Fibroblast of lung (primary cell): ENCODE measurements at regions not wholly inside any gene's neighbourhood (a gene's known extent, or its start where the extent isn't known, plus 50 kb on each side); places are given as distances from the start of the nearest gene placed in this dataset.

Experiments
- DNase-seq, 2 donors: peaks; one replicate each; pipeline versions ENCODE4 v3.0.0 to v3.0.0-alpha.2; 2010; ENCODE audit warnings: low read depth in 2 of 2
- H2AFZ ChIP-seq: 2 replicates; pipeline ENCODE4 v1.5.1; 2012; ENCODE audit warnings: low read length, control low read depth, inconsistent platforms
- H3K27ac ChIP-seq: 2 replicates; pipeline ENCODE4 v1.5.1; 2011; ENCODE audit warnings: low read length, control low read depth; ENCODE audit not compliant: insufficient read depth
- H3K27me3 ChIP-seq: 2 replicates; pipeline ENCODE4 v1.5.1; 2011; ENCODE audit warnings: mild to moderate bottlenecking, low read length; ENCODE audit not compliant: control insufficient read depth, insufficient read depth
- H3K36me3 ChIP-seq: 2 replicates; pipeline ENCODE4 v1.5.1; 2011; ENCODE audit warnings: low read length; ENCODE audit not compliant: control insufficient read depth, insufficient read depth
- H3K4me1 ChIP-seq: 2 replicates; pipeline ENCODE4 v1.5.1; 2011; ENCODE audit warnings: low read length; ENCODE audit not compliant: control insufficient read depth, insufficient read depth; ENCODE audit errors: extremely low read depth
- H3K4me2 ChIP-seq: 2 replicates; pipeline ENCODE4 v1.5.1; 2011; ENCODE audit warnings: low read length, control low read depth; ENCODE audit not compliant: insufficient read depth; ENCODE audit errors: extremely low read depth
- H3K4me3 ChIP-seq, 4 experiments: fragments of 200-600 bp in 1 of 4; sonication (generic) in 1 of 4; replicated peaks in 1 of 4; 2 replicates each; pipeline ENCODE4 v1.5.1; 2011 to 2016; ENCODE audit warnings: low read length in 4 of 4, low read depth in 3 of 4, mild to moderate bottlenecking in 3 of 4, control low read depth in 2 of 4, inconsistent platforms in 1 of 4, mixed read lengths in 1 of 4; ENCODE audit not compliant: insufficient read depth in 1 of 4; ENCODE audit errors: control extremely low read depth in 1 of 4
- H3K79me2 ChIP-seq: 2 replicates; pipeline ENCODE4 v1.5.1; 2012; ENCODE audit warnings: mild to moderate bottlenecking, low read length, inconsistent platforms; ENCODE audit not compliant: control insufficient read depth, insufficient read depth
- H3K9ac ChIP-seq: 2 replicates; pipeline ENCODE4 v1.5.1; 2011; ENCODE audit warnings: mild to moderate bottlenecking, low read length, control low read depth; ENCODE audit not compliant: insufficient read depth
- H3K9me3 ChIP-seq: 2 replicates; pipeline ENCODE4 v1.5.1; 2012; ENCODE audit warnings: low read depth, low read length; ENCODE audit not compliant: control insufficient read depth, insufficient read depth
- H4K20me1 ChIP-seq: 2 replicates; pipeline ENCODE4 v1.5.1; 2011; ENCODE audit warnings: low read length; ENCODE audit not compliant: control insufficient read depth, insufficient read depth; ENCODE audit errors: extremely low read depth
- CTCF ChIP-seq, 2 donors: IDR thresholded peaks in 1 of 2; conservative IDR thresholded peaks in 1 of 2; 1 replicate in 1 of 2; 2 replicates in 1 of 2; pipeline ENCODE4 v1.5.1; 2011 to 2012; ENCODE audit warnings: low read length in 2 of 2, control low read depth in 1 of 2, inconsistent platforms in 1 of 2, low read depth in 1 of 2, mild to moderate bottlenecking in 1 of 2
- EZH2 ChIP-seq: IDR thresholded peaks from 2 replicates; pipeline ENCODE4 v1.5.1; 2012; ENCODE audit warnings: low read length, control low read depth, mild to moderate bottlenecking; ENCODE audit errors: missing control alignments

GRCh38 chr2:12317814-12318426, 398.8 kb upstream of the TRIB2 start:
- Histone ChIP-seq H3K4me1 (peaks cover 18% of the 10 kb centered on the region), H2AFZ (no peak overlapping the region)
- TF ChIP-seq CTCF (conservative IDR thresholded peaks at IDR 0.05 in 1 of 2, IDR thresholded peaks at IDR 0.05 in 1 of 2; ENCODE audit: low read depth in 1 of 2, low read length in 2 of 2): no peak
- no peak for TF ChIP-seq EZH2

GRCh38 chr2:12318427-12319057, 398.2 kb upstream of the TRIB2 start:
- DNase-seq: peak in 1 of 2 donors; percentile 98
- Histone ChIP-seq H3K79me2 (no peaks in the 10 kb centered on the region), H3K36me3 (no peaks in the 10 kb centered on the region), H2AFZ (no peak overlapping the region), H3K27me3 (no peaks in the 10 kb centered on the region), H3K4me3 (no peak overlapping the region), H4K20me1 (no peaks in the 10 kb centered on the region), H3K9me3 (no peaks in the 10 kb centered on the region), H3K27ac (no peak overlapping the region), H3K4me1 (peaks cover 18% of the 10 kb centered on the region), H3K9ac (no peak overlapping the region), H3K4me2 (no peak overlapping the region)
- no peak for TF ChIP-seq CTCF (conservative IDR thresholded peaks at IDR 0.05 in 1 of 2, IDR thresholded peaks at IDR 0.05 in 1 of 2; ENCODE audit: low read depth in 1 of 2, low read length in 2 of 2)
- TF ChIP-seq EZH2: no peak

More at GRCh38 chr2:12317814-12318426, 398.8 kb upstream of the TRIB2 start:
- Histone ChIP-seq H3K27ac (no peak overlapping the region), H3K9me3 (no peaks in the 10 kb centered on the region), H3K36me3 (no peaks in the 10 kb centered on the region), H3K4me2 (no peak overlapping the region), H4K20me1 (no peaks in the 10 kb centered on the region), H3K4me3 (no peak overlapping the region), H3K9ac (no peak overlapping the region), H3K79me2 (no peaks in the 10 kb centered on the region), H3K27me3 (no peaks in the 10 kb centered on the region)
- DNase-seq: peak; percentile 96 to 98

GRCh38 chr2:12320027-12320734, 396.6 kb upstream of the TRIB2 start:
- no peaks in the 10 kb centered on the region for H4K20me1 ChIP-seq
- peaks cover 16% of the 10 kb centered on the region for H3K4me1 ChIP-seq
- H3K27me3 ChIP-seq: no peaks in the 10 kb centered on the region
- no peak overlapping the region for H2AFZ ChIP-seq
- peak overlapping the region; percentile 11 for H3K4me2 ChIP-seq
- H3K9ac ChIP-seq: no peak overlapping the region
- H3K79me2 ChIP-seq: no peaks in the 10 kb centered on the region
- H3K4me3 ChIP-seq: no peak overlapping the region
- no peak overlapping the region for H3K27ac ChIP-seq
- no peak for TF ChIP-seq EZH2
- no peak for TF ChIP-seq CTCF (conservative IDR thresholded peaks at IDR 0.05 in 1 of 2, IDR thresholded peaks at IDR 0.05 in 1 of 2; ENCODE audit: low read depth in 1 of 2, low read length in 2 of 2)
- H3K9me3 ChIP-seq: no peaks in the 10 kb centered on the region
- no peaks in the 10 kb centered on the region for H3K36me3 ChIP-seq
- peak; percentile 26 to 93 for DNase-seq
